AG04449 (cell line): ENCODE measurements at regions not wholly inside any gene's neighbourhood (a gene's known extent, or its start where the extent isn't known, plus 50 kb on each side); places are given as distances from the start of the nearest gene placed in this dataset.

ENCODE experiments used
- CTCF ChIA-PET: fragments of 350-600 bp; formaldehyde crosslinking; extraction: SDS; loops from one replicate; lab custom pipeline; 2021; ENCODE audit warnings: antibody characterized with exemption; lab: Yijun Ruan, JAX
- POLR2A ChIA-PET: fragments of 400-600, 350-600 bp; formaldehyde crosslinking; extraction: SDS; loops from one replicate; lab custom pipeline; 2020; ENCODE audit warnings: antibody characterized with exemption, inconsistent platforms; lab: Yijun Ruan, JAX
- DNase-seq: peaks from one replicate; pipeline ENCODE4 v3.0.0-alpha.2; 2010; ENCODE audit warnings: low read depth, low spot score
- H3K4me3 ChIP-seq: 2 replicates; pipeline ENCODE4 v1.5.1; 2011; ENCODE audit warnings: low read depth, mild to moderate bottlenecking, control low read depth, low read length
- TF ChIP-seq, protein P1 (sequence below): IDR thresholded peaks from one replicate; pipeline ENCODE4 v1.5.1; 2011; ENCODE audit warnings: mild to moderate bottlenecking, moderate library complexity, low read length, control low read depth, inconsistent platforms; ENCODE audit not compliant: insufficient read depth; ENCODE audit errors: missing control alignments

DNA sequence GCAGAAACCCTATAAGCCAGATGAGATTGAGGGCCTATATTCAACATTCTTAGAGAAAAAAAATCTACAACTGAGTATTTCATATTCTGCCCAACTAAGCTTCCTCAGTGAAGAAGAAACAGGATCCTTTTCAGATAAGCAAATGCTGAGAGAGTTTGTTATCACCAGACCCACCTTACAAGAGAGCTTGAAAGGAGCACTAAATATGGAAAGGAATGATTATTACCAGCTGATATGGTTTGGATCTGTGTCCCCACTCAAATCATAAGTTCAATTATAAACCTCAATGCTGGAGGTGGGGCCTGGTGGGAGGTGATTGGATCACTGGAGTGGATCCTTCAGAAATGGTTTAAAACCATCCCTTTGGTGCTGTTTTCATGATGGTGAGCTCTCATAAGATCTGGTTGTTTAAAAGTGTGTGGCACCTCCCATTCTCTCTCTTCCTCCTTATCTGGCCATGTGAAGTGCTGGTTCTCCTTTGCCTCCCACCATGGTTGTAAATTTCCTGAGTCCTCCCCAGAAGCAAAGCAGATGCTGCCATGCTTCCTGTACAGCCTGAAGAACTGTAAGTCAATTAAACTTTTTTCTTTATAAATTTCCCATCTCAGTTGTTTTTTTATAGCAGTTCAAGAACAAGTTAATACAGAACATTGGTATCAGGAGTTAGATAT, 144.2 kb downstream of the MSN start:
- TF ChIP-seq, protein P1, sequence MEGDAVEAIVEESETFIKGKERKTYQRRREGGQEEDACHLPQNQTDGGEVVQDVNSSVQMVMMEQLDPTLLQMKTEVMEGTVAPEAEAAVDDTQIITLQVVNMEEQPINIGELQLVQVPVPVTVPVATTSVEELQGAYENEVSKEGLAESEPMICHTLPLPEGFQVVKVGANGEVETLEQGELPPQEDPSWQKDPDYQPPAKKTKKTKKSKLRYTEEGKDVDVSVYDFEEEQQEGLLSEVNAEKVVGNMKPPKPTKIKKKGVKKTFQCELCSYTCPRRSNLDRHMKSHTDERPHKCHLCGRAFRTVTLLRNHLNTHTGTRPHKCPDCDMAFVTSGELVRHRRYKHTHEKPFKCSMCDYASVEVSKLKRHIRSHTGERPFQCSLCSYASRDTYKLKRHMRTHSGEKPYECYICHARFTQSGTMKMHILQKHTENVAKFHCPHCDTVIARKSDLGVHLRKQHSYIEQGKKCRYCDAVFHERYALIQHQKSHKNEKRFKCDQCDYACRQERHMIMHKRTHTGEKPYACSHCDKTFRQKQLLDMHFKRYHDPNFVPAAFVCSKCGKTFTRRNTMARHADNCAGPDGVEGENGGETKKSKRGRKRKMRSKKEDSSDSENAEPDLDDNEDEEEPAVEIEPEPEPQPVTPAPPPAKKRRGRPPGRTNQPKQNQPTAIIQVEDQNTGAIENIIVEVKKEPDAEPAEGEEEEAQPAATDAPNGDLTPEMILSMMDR: no peak
- no peak overlapping the region for H3K4me3 ChIP-seq
- DNase-seq: no peak
- ChIA-PET CTCF (no interaction called here), POLR2A (no interaction called here)
